K562 (cell line): ENCODE measurements at regions not wholly inside any gene's neighbourhood (a gene's known extent, or its start where the extent isn't known, plus 50 kb on each side); places are given as distances from the start of the nearest gene placed in this dataset.

ENCODE experiments used
- ATAC-seq: fragments of 200-7000 bp; cut with Tn5 transposase; 3 replicates; pipeline ENCODE4 v1.9.1; 2020; ENCODE audit warnings: moderate library complexity
- BruUV-seq: library from RNA; stranded (reverse); fragments of 400-500 nt; replicated peaks from 2 replicates; lab custom pipeline; 2021; lab: Mats Ljungman, UMichigan
- CTCF ChIA-PET: fragments of 300-600 bp; formaldehyde crosslinking; extraction: SDS; loops from one replicate; lab custom pipeline; 2021; ENCODE audit warnings: low intra/inter-chr PET ratio; lab: Yijun Ruan, JAX
- POLR2A ChIA-PET: fragments of 300-600, 350-650 bp; sonication (Branson Sonifier 250); formaldehyde crosslinking; extraction: SDS; loops from one replicate; lab custom pipeline; 2021; ENCODE audit warnings: antibody characterized with exemption, inconsistent platforms; lab: Yijun Ruan, JAX
- DNase-seq, 4 experiments: peaks; one replicate each; pipeline versions ENCODE4 v3.0.0 to v3.0.0-alpha.2; 2011 to 2018; ENCODE audit warnings: low spot score in 3 of 4, mixed read lengths in 3 of 4; ENCODE audit errors: extremely low read depth in 1 of 4
- FAIRE-seq: peaks from 2 replicates; lab custom pipeline; 2011; peaks lifted over from hg19 to GRCh38; lab: Jason Lieb, UNC
- H2AFZ ChIP-seq: 2 replicates; pipeline ENCODE4 v1.6.0; 2011; ENCODE audit warnings: low read depth, low read length, control low read depth, inconsistent platforms
- H3K27ac ChIP-seq: fragments of 200-600 bp; 3 replicates; pipeline ENCODE4 v1.8.0; 2011; ENCODE audit warnings: low read depth, mild to moderate bottlenecking, control low read depth, inconsistent platforms, low read length, moderate library complexity, mixed read lengths; ENCODE audit errors: extremely low read depth
- H3K27me3 ChIP-seq, 2 experiments: fragments of 300-600 bp in 1 of 2; 2 replicates in 1 of 2; 3 replicates in 1 of 2; pipeline versions ENCODE4 v1.6.0 to v1.8.0; 2011; ENCODE audit warnings: inconsistent platforms in 2 of 2, low read length in 2 of 2, mild to moderate bottlenecking in 1 of 2, mixed read lengths in 1 of 2, moderate library complexity in 1 of 2; ENCODE audit not compliant: control insufficient read depth in 2 of 2, insufficient read depth in 2 of 2
- H3K36me3 ChIP-seq: fragments of 300-600 bp; 3 replicates; pipeline ENCODE4 v1.8.0; 2011; ENCODE audit warnings: mild to moderate bottlenecking, low read length, inconsistent platforms; ENCODE audit not compliant: control insufficient read depth, insufficient read depth
- H3K4me1 ChIP-seq, 2 experiments: fragments of 200-600 bp in 1 of 2; replicated peaks in 1 of 2; 2 replicates in 1 of 2; 3 replicates in 1 of 2; pipeline versions ENCODE4 v1.5.1 to v1.8.0; 2011; ENCODE audit warnings: inconsistent platforms in 2 of 2, low read length in 2 of 2, mild to moderate bottlenecking in 1 of 2, mixed read lengths in 1 of 2, moderate library complexity in 1 of 2; ENCODE audit not compliant: control insufficient read depth in 2 of 2, insufficient read depth in 2 of 2
- H3K4me2 ChIP-seq: 2 replicates; pipeline ENCODE4 v1.6.1; 2011; ENCODE audit warnings: low read length, control low read depth, inconsistent platforms, mixed read lengths; ENCODE audit not compliant: insufficient read depth
- H3K4me3 ChIP-seq: fragments of 200-600 bp; sonication (generic), shearing (Covaris generic); 2 replicates; pipeline ENCODE4 v1.5.1; 2016; ENCODE audit warnings: control low read depth, inconsistent platforms
- H3K79me2 ChIP-seq: fragments of 200-600 bp; 3 replicates; pipeline ENCODE4 v1.8.0; 2011; ENCODE audit warnings: low read length, inconsistent platforms; ENCODE audit not compliant: control insufficient read depth, insufficient read depth
- H3K9ac ChIP-seq, 2 experiments: 2 replicates each; pipeline versions ENCODE4 v1.6.0 to v1.6.1; 2011; ENCODE audit warnings: low read depth in 2 of 2, low read length in 2 of 2, control low read depth in 1 of 2, inconsistent platforms in 1 of 2, mild to moderate bottlenecking in 1 of 2, mixed read lengths in 1 of 2; ENCODE audit not compliant: insufficient read depth in 1 of 2
- H3K9me1 ChIP-seq: one replicate; pipeline ENCODE4 v1.6.0; 2011; ENCODE audit warnings: inconsistent platforms, mild to moderate bottlenecking, low read length, moderate library complexity; ENCODE audit not compliant: control insufficient read depth, insufficient read depth
- H3K9me3 ChIP-seq: replicated peaks from 2 replicates; pipeline ENCODE4 v1.5.1; 2011; ENCODE audit warnings: low read depth, low read length, inconsistent platforms; ENCODE audit not compliant: control insufficient read depth, insufficient read depth
- H4K20me1 ChIP-seq: replicated peaks from 2 replicates; pipeline ENCODE4 v1.6.1; 2011; ENCODE audit warnings: low read length, inconsistent platforms, mixed read lengths; ENCODE audit not compliant: control insufficient read depth, insufficient read depth
- ARNT ChIP-seq, 2 experiments: fragments of 450-650 bp; IDR thresholded peaks; 2 replicates each; pipeline ENCODE4 v1.6.1; 2016; ENCODE audit warnings: mild to moderate bottlenecking in 1 of 2
- CBX5 ChIP-seq: IDR thresholded peaks from 2 replicates; pipeline ENCODE4 v1.6.1; 2014; ENCODE audit warnings: low read depth, borderline replicate concordance
- CREBBP ChIP-seq: IDR thresholded peaks from one replicate; pipeline ENCODE4 v1.6.1; 2012; ENCODE audit warnings: low read depth, mild to moderate bottlenecking, control low read depth, inconsistent platforms, low read length
- FOXK1 ChIP-seq: sonication (generic); formaldehyde crosslinking; IDR thresholded peaks from 2 replicates; pipeline ENCODE4 v1.8.0; 2022; ENCODE audit warnings: missing genetic modification reagents, mild to moderate bottlenecking, borderline replicate concordance
- HNRNPL ChIP-seq: fragments of 200-400 bp; formaldehyde crosslinking; IDR thresholded peaks from 2 replicates; pipeline ENCODE4 v1.6.1; 2017; ENCODE audit warnings: low read depth, mild to moderate bottlenecking, low read length
- KDM5B ChIP-seq: fragments of 200-600 bp; sonication (generic); IDR thresholded peaks from 2 replicates; pipeline ENCODE4 v1.6.1; 2012; ENCODE audit warnings: low read depth, mild to moderate bottlenecking, moderate library complexity, low read length, control low read depth, inconsistent platforms; ENCODE audit not compliant: insufficient replicate concordance
- NR0B1 ChIP-seq: fragments of 450-650 bp; IDR thresholded peaks from one replicate; pipeline ENCODE4 v1.6.1; 2018; ENCODE audit warnings: mild to moderate bottlenecking, moderate library complexity; ENCODE audit not compliant: partially characterized antibody
- PTBP1 ChIP-seq: fragments of 200-400 bp; formaldehyde crosslinking; IDR thresholded peaks from 2 replicates; pipeline ENCODE4 v1.6.1; 2017; ENCODE audit warnings: low read depth, low read length
- RHOXF2B ChIP-seq: fragments of 250-450 bp; sonication (Bioruptor Pico); conservative IDR thresholded peaks from 2 replicates; pipeline ENCODE4 v1.5.1; 2021
- ZNF232 ChIP-seq: sonication (generic); formaldehyde crosslinking; IDR thresholded peaks from 2 replicates; pipeline ENCODE4 v1.8.0; 2022; ENCODE audit warnings: mild to moderate bottlenecking, missing genetic modification reagents
- ZNF511 ChIP-seq: sonication (generic); formaldehyde crosslinking; IDR thresholded peaks from 2 replicates; pipeline ENCODE4 v1.8.0; 2022; ENCODE audit warnings: mild to moderate bottlenecking, missing genetic modification reagents
- ZNF696 ChIP-seq: fragments of 250-450 bp; sonication (Bioruptor Pico); conservative IDR thresholded peaks from 2 replicates; pipeline ENCODE4 v1.4.0; 2020; ENCODE audit warnings: mild to moderate bottlenecking, moderate library complexity
- WGBS: fragments of 100-300 bp; shearing (Covaris generic); methylation state at CpG from one replicate; pipeline ENCODE4 v1.1.6; 2016; ENCODE audit warnings: low coverage, mixed read lengths; ENCODE audit not compliant: insufficient coverage; ENCODE audit errors: missing lambda C conversion rate; 5-methylcytosine and 5-hydroxymethylcytosine counted together
- in situ Hi-C: fragments of 300-500 bp; cut with MboI; formaldehyde crosslinking; loops from 4 replicates; pipeline ENCODE4 v1.15.0; 2018; ENCODE audit warnings: inconsistent platforms, mixed read lengths
- intact Hi-C: fragments of 100-400 bp; cut with micrococcal nuclease; formaldehyde crosslinking; loops from 2 replicates; pipeline ENCODE4 v1.14.2; 2022
- TF ChIP-seq, protein P1 (sequence below): fragments of 450-650 bp; formaldehyde crosslinking; IDR thresholded peaks from 2 replicates; pipeline ENCODE4 v1.4.0; 2022; ENCODE audit warnings: missing genetic modification characterization
- TF ChIP-seq, protein P2 (sequence below): sonication (generic); formaldehyde crosslinking; IDR thresholded peaks from 2 replicates; pipeline ENCODE4 v1.8.0; 2023; ENCODE audit warnings: missing genetic modification reagents, mild to moderate bottlenecking, borderline replicate concordance

DNA sequence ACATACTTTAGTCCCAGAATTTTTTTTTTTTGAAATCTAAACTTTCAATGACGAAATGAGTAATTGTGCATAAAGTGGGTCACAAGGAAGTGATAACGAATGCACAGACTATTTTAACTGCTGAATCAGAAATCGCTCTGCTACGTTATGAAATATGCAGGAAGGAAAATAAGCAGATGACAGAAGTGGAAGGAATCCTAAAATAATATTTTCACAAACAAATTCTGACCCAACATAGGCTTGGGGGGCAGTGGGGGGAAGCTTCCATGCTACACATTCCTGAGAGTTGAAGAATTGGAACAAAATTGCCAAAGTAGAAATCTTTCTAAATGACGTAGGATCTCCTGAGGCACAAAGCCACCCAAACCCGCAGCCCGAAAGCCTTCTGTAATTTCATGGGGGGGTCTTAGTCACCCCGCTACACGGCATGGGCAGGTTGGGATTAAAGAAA, 89.6 kb downstream of the ARF6 start:
- DNase-seq (no peak), ATAC-seq (no peak), FAIRE-seq (no peak)
- Histone ChIP-seq H3K9me3 (no peaks in the 10 kb centered on the region), H3K4me1 (peaks cover 3 to 4% of the 10 kb centered on the region in 2 experiments; a peak in 4 of 5 replicates), H3K27me3 (no peaks in the 10 kb centered on the region), H4K20me1 (no peaks in the 10 kb centered on the region), H3K4me2 (no peak overlapping the region), H3K79me2 (no peaks in the 10 kb centered on the region), H3K36me3 (no peaks in the 10 kb centered on the region), H2AFZ (no peak overlapping the region; the same call in 1 of the 2 replicates), H3K27ac (no peak overlapping the region), H3K4me3 (no peak overlapping the region), H3K9ac (no peak overlapping the region), H3K9me1 (no peaks in the 10 kb centered on the region)
- CTCF ChIA-PET: no interaction called here
- BruUV-seq: no TSS peak
- 59% methylated on average over 9 of the region's 9 CpGs for WGBS
- POLR2A ChIA-PET: no interaction called here
- intact Hi-C loops (no loop called here), in situ Hi-C loops (no loop called here)
- TF ChIP-seq HNRNPL (no peak), CREBBP (no peak), PTBP1 (no peak), KDM5B (no peak), NR0B1 (no peak), ZNF511 (CRISPR knock-in tag) (no peak), ZNF232 (CRISPR knock-in tag) (no peak), FOXK1 (no peak), ZNF696 (no peak), RHOXF2B (CRISPR knock-in tag) (no peak), ARNT (IDR thresholded peaks at IDR 0.05) (no peak), CBX5 (no peak)
- TF ChIP-seq, protein P1, sequence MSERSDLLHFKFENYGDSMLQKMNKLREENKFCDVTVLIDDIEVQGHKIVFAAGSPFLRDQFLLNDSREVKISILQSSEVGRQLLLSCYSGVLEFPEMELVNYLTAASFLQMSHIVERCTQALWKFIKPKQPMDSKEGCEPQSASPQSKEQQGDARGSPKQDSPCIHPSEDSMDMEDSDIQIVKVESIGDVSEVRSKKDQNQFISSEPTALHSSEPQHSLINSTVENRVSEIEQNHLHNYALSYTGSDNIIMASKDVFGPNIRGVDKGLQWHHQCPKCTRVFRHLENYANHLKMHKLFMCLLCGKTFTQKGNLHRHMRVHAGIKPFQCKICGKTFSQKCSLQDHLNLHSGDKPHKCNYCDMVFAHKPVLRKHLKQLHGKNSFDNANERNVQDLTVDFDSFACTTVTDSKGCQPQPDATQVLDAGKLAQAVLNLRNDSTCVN (CRISPR knock-in tag): no peak
- TF ChIP-seq, protein P2, sequence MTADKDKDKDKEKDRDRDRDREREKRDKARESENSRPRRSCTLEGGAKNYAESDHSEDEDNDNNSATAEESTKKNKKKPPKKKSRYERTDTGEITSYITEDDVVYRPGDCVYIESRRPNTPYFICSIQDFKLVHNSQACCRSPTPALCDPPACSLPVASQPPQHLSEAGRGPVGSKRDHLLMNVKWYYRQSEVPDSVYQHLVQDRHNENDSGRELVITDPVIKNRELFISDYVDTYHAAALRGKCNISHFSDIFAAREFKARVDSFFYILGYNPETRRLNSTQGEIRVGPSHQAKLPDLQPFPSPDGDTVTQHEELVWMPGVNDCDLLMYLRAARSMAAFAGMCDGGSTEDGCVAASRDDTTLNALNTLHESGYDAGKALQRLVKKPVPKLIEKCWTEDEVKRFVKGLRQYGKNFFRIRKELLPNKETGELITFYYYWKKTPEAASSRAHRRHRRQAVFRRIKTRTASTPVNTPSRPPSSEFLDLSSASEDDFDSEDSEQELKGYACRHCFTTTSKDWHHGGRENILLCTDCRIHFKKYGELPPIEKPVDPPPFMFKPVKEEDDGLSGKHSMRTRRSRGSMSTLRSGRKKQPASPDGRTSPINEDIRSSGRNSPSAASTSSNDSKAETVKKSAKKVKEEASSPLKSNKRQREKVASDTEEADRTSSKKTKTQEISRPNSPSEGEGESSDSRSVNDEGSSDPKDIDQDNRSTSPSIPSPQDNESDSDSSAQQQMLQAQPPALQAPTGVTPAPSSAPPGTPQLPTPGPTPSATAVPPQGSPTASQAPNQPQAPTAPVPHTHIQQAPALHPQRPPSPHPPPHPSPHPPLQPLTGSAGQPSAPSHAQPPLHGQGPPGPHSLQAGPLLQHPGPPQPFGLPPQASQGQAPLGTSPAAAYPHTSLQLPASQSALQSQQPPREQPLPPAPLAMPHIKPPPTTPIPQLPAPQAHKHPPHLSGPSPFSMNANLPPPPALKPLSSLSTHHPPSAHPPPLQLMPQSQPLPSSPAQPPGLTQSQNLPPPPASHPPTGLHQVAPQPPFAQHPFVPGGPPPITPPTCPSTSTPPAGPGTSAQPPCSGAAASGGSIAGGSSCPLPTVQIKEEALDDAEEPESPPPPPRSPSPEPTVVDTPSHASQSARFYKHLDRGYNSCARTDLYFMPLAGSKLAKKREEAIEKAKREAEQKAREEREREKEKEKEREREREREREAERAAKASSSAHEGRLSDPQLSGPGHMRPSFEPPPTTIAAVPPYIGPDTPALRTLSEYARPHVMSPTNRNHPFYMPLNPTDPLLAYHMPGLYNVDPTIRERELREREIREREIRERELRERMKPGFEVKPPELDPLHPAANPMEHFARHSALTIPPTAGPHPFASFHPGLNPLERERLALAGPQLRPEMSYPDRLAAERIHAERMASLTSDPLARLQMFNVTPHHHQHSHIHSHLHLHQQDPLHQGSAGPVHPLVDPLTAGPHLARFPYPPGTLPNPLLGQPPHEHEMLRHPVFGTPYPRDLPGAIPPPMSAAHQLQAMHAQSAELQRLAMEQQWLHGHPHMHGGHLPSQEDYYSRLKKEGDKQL: no peak
